Uterus (tissue), 3 donors: ENCODE measurements at regions not wholly inside any gene's neighbourhood (a gene's known extent, or its start where the extent isn't known, plus 50 kb on each side); places are given as distances from the start of the nearest gene placed in this dataset.

Experiments used
- DNase-seq, 2 donors: peaks; one replicate each; pipeline ENCODE4 v3.0.0-alpha.2; 2019 to 2020
- H3K27ac ChIP-seq, 2 donors: fragments of 200-600 bp; sonication (generic); 1 replicate in 1 of 2; 2 replicates in 1 of 2; pipeline ENCODE4 v1.5.1; 2016 to 2018
- H3K27me3 ChIP-seq, 2 donors: fragments of 200-600 bp; sonication (generic); one replicate each; pipeline ENCODE4 v1.5.1; 2018 to 2019; ENCODE audit warnings: control low read depth in 1 of 2
- H3K36me3 ChIP-seq, 2 donors: fragments of 200-600 bp; sonication (generic); one replicate each; pipeline ENCODE4 v1.5.1; 2019; ENCODE audit warnings: control low read depth in 1 of 2
- H3K4me1 ChIP-seq, 2 donors: fragments of 200-600 bp; sonication (generic); one replicate each; pipeline ENCODE4 v1.5.1; 2018 to 2019; ENCODE audit warnings: control low read depth in 1 of 2
- H3K4me3 ChIP-seq, 2 donors: fragments of 200-600 bp; sonication (generic); 1 replicate in 1 of 2; 2 replicates in 1 of 2; pipeline ENCODE4 v1.5.1; 2018 to 2019; ENCODE audit warnings: mild to moderate bottlenecking in 1 of 2
- H3K9me3 ChIP-seq, 2 donors: fragments of 200-600 bp; sonication (generic); one replicate each; pipeline ENCODE4 v1.5.1; 2019; ENCODE audit warnings: control low read depth in 1 of 2
- POLR2A ChIP-seq, 2 donors: fragments of 450-650 bp; IDR thresholded peaks; one replicate each; pipeline ENCODE4 v1.6.1; 2016; ENCODE audit warnings: antibody characterized with exemption in 2 of 2, mild to moderate bottlenecking in 1 of 2, moderate library complexity in 1 of 2
- intact Hi-C: fragments of 100-400 bp; cut with DNase I; formaldehyde crosslinking; loops from one replicate; pipeline ENCODE4 v1.15.1; 2023; ENCODE audit warnings: low total_unique reads
- TF ChIP-seq, protein P1 (sequence below), 4 experiments: fragments of 200-600 bp in 2 of 4; fragments of 450-650 bp in 2 of 4; sonication (generic) in 2 of 4; IDR thresholded peaks; one replicate each; pipeline ENCODE4 v1.5.1; 2016 to 2019; ENCODE audit warnings: antibody characterized with exemption in 4 of 4, mild to moderate bottlenecking in 2 of 4, moderate library complexity in 1 of 4
- donor health status: DM: yes; HTN: yes; CAD: no.

DNA sequence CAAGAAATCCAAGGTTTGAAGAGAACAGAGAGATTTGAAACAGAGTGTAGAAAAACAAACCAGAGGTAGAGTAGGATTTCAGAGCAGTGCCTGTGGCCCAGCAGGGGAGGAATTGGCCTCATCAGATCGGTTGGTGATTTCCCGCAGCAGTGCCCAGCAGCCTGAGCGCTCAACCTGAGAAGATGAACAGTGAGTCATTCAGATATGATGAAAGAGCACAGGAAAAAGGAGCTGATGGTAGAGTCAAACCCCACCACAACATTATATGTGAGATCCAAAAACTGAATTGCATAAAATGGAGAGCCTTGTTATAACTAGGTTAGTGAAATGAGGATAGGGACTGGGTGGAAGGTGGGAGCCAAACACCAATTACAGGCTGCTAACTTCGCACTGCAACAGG lies 248.9 kb downstream of the PIK3R1 start:
- intact Hi-C loops: loop anchor here (10.0 kb wide), 1 partner anchor 180 kb away; no protein-coding TSS in a partner anchor
- Histone ChIP-seq H3K27ac (no peak overlapping the region), H3K36me3 (no peaks in the 10 kb centered on the region), H3K27me3 (no peaks in the 10 kb centered on the region), H3K4me3 (no peak overlapping the region), H3K4me1 (no peaks in the 10 kb centered on the region), H3K9me3 (no peaks in the 10 kb centered on the region)
- no peak for TF ChIP-seq POLR2A (IDR thresholded peaks at IDR 0.05)
- TF ChIP-seq, protein P1, sequence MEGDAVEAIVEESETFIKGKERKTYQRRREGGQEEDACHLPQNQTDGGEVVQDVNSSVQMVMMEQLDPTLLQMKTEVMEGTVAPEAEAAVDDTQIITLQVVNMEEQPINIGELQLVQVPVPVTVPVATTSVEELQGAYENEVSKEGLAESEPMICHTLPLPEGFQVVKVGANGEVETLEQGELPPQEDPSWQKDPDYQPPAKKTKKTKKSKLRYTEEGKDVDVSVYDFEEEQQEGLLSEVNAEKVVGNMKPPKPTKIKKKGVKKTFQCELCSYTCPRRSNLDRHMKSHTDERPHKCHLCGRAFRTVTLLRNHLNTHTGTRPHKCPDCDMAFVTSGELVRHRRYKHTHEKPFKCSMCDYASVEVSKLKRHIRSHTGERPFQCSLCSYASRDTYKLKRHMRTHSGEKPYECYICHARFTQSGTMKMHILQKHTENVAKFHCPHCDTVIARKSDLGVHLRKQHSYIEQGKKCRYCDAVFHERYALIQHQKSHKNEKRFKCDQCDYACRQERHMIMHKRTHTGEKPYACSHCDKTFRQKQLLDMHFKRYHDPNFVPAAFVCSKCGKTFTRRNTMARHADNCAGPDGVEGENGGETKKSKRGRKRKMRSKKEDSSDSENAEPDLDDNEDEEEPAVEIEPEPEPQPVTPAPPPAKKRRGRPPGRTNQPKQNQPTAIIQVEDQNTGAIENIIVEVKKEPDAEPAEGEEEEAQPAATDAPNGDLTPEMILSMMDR (IDR thresholded peaks at IDR 0.05): no peak
- DNase-seq: no peak

DNA sequence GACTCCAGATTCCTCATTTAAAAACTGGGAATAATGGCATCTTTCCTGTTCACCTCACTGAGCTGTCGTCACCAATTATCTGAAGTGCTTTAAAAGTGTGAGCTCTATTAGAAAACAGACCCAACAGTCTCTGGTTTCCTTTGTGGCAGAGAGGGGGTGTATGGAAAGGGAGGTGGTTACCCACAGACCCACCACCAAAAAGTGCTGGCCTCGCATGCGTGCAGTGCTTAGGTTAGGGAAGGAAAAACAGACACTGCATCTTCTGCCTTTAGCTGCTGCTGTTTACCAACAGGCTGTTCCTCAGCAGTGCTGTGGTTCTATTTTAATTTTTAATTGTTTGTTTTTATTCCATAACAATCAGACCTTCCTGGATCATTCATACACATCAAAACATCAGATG lies 249.6 kb downstream of the PIK3R1 start:
- TF ChIP-seq, protein P1 (IDR thresholded peaks at IDR 0.05): no peak
- no peak for TF ChIP-seq POLR2A (IDR thresholded peaks at IDR 0.05)
- Histone ChIP-seq H3K36me3 (no peaks in the 10 kb centered on the region), H3K4me1 (no peaks in the 10 kb centered on the region), H3K27me3 (no peaks in the 10 kb centered on the region), H3K9me3 (no peaks in the 10 kb centered on the region), H3K27ac (no peak overlapping the region), H3K4me3 (no peak overlapping the region)
- DNase-seq: no peak
- intact Hi-C loops: loop anchor here (10.0 kb wide), 1 partner anchor 180 kb away; no protein-coding TSS in a partner anchor

DNA sequence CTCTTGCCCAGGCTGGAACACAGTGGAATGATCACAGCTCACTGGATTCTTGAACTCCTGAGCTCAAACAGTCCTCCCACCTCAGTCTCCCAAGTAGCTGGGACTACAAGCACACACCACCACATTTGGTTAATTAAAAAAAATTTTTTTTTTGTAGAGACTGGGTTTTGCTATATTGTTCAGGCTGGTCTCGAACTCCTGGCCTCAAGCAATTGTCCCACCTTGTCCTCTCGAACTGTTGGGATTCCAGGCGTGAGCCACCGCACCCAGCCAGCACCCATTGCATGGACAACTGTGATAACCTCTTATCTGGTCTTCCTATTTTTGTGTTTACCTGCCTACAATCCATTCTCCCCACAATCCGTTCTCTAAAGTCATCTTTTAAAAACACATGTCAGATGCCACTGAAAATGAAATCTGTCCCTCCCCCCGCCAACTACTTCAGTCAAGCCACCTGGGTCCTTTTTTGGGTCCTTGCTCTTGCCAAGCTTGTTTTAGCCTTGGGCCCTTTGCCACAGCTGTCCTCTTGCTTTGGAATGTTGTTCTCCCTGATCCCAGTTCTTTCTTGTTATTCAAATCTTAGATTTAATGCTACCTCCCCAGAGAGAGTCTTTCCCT lies 250.5 kb downstream of the PIK3R1 start:
- Histone ChIP-seq H3K4me1 (no peaks in the 10 kb centered on the region), H3K27me3 (no peaks in the 10 kb centered on the region), H3K27ac (no peak overlapping the region), H3K9me3 (no peaks in the 10 kb centered on the region), H3K4me3 (no peak overlapping the region), H3K36me3 (no peaks in the 10 kb centered on the region)
- intact Hi-C loops: loop anchor here (10.0 kb wide), 1 partner anchor 181 kb away; no protein-coding TSS in a partner anchor
- no peak for TF ChIP-seq POLR2A (IDR thresholded peaks at IDR 0.05)
- TF ChIP-seq, protein P1 (IDR thresholded peaks at IDR 0.05): no peak
- no peak for DNase-seq

DNA sequence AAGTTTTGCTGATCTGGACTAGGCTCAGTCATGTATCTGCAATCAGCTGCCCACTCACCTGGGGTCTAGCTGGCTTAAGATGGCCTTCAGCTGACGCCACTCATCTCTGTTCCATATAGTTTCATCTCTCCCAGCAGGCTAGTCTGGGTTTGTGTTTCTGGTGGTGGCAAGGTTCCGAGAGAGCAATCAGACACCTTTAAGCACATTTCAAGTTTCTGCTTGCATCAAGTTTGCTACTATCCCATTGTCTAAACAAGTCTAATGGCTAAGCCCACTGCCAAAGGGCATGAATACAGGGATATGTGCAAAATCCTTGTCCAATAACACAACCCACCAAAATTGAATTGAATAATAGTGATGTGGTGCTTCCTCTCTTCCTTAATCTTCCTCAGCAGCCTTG lies 251.7 kb downstream of the PIK3R1 start:
- TF ChIP-seq, protein P1 (IDR thresholded peaks at IDR 0.05): no peak
- TF ChIP-seq POLR2A (IDR thresholded peaks at IDR 0.05): no peak
- H3K27ac ChIP-seq: no peak overlapping the region
- no peaks in the 10 kb centered on the region for H3K36me3 ChIP-seq
- H3K27me3 ChIP-seq: no peaks in the 10 kb centered on the region
- intact Hi-C loops: loop anchor here (10.0 kb wide), 1 partner anchor 182 kb away; no protein-coding TSS in a partner anchor
- H3K9me3 ChIP-seq: no peaks in the 10 kb centered on the region
- no peak overlapping the region for H3K4me3 ChIP-seq
- no peaks in the 10 kb centered on the region for H3K4me1 ChIP-seq
- no peak for DNase-seq

DNA sequence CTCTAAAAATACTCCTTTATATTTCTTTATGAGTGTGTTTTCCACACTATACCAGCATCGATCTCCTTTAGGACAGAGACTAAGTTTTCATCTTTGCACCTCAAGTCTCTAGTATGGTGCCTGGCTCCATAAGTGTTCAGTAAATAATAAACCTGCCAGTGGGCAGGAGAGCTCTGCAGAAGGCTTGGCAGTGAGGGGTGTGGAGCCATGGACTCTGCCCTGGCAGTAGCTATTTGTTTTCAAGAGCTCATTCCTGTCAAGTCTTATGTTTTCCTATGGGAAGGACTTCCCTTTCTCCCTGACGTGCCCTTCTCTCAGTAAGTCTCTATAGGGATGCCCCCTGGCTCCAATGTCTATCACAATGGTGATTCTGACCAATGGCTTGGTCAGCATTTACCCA lies 252.2 kb downstream of the PIK3R1 start:
- Histone ChIP-seq H3K9me3 (no peaks in the 10 kb centered on the region), H3K27ac (no peak overlapping the region), H3K4me1 (no peaks in the 10 kb centered on the region), H3K4me3 (no peak overlapping the region), H3K36me3 (no peaks in the 10 kb centered on the region), H3K27me3 (no peaks in the 10 kb centered on the region)
- no peak for TF ChIP-seq POLR2A (IDR thresholded peaks at IDR 0.05)
- intact Hi-C loops: loop anchor here (10.0 kb wide), 1 partner anchor 183 kb away; no protein-coding TSS in a partner anchor
- DNase-seq: no peak
